ENCODE measurements at regions not wholly inside any gene's neighbourhood (a gene's known extent, or its start where the extent isn't known, plus 50 kb on each side); places are given as distances from the start of the nearest gene placed in this dataset.

- TF ChIP-seq CTCF (CRISPR knock-in tag; IDR thresholded peaks at IDR 0.05) (no peak), RNF2 (conservative IDR thresholded peaks at IDR 0.05; ENCODE audit: low read depth) (no peak), MIER2 (CRISPR knock-in tag; IDR thresholded peaks at IDR 0.05) (no peak), NFYB (CRISPR knock-in tag; IDR thresholded peaks at IDR 0.05) (no peak), EZH2 (conservative IDR thresholded peaks at IDR 0.05; ENCODE audit: low read depth, low read length) (no peak), ZNF501 (CRISPR knock-in tag; IDR thresholded peaks at IDR 0.05) (no peak)
Measured at GRCh38 chr4:73674451-73674919, 54.2 kb upstream of the RASSF6 start.
